H9 (cell line): ENCODE measurements at regions not wholly inside any gene's neighbourhood (a gene's known extent, or its start where the extent isn't known, plus 50 kb on each side); places are given as distances from the start of the nearest gene placed in this dataset.
"Not testable (repeated sequence)": the region's sequence is repeated elsewhere in the genome, so short reads cannot be mapped to it uniquely, and the experiment has no call there.

ENCODE experiments used
- DNase-seq: peaks from one replicate; pipeline ENCODE4 v3.0.0-alpha.2; 2017
- H2AFZ ChIP-seq: one replicate; pipeline ENCODE4 v1.6.1; 2013; ENCODE audit warnings: mild to moderate bottlenecking, low read length, control low read depth, moderate library complexity
- H2AK5ac ChIP-seq: 2 replicates; pipeline ENCODE4 v1.6.1; 2013; ENCODE audit warnings: low read length, control low read depth, mixed read lengths; ENCODE audit not compliant: insufficient read length
- H2BK120ac ChIP-seq: one replicate; pipeline ENCODE4 v1.6.1; 2013; ENCODE audit warnings: low read depth, mild to moderate bottlenecking, low read length, control low read depth, inconsistent platforms; ENCODE audit not compliant: poor library complexity, severe bottlenecking
- H2BK12ac ChIP-seq: 2 replicates; pipeline ENCODE4 v1.6.1; 2013; ENCODE audit warnings: low read length, control low read depth, mixed read lengths, low read depth; ENCODE audit not compliant: insufficient read length
- H2BK15ac ChIP-seq: 2 replicates; pipeline ENCODE4 v1.6.1; 2013; ENCODE audit warnings: low read depth, low read length, control low read depth
- H2BK20ac ChIP-seq: one replicate; pipeline ENCODE4 v1.6.1; 2013; ENCODE audit warnings: low read depth, mild to moderate bottlenecking, low read length, control low read depth, inconsistent platforms; ENCODE audit not compliant: poor library complexity, severe bottlenecking
- H2BK5ac ChIP-seq: 2 replicates; pipeline ENCODE4 v1.6.1; 2013; ENCODE audit warnings: low read length, control low read depth, mixed read lengths; ENCODE audit not compliant: insufficient read length
- H3K14ac ChIP-seq: 2 replicates; pipeline ENCODE4 v1.6.1; 2013; ENCODE audit warnings: low read length, control low read depth; ENCODE audit not compliant: insufficient read depth
- H3K18ac ChIP-seq: 2 replicates; pipeline ENCODE4 v1.6.1; 2013; ENCODE audit warnings: low read depth, mild to moderate bottlenecking, mixed read lengths, low read length, control low read depth; ENCODE audit not compliant: insufficient read length
- H3K23ac ChIP-seq: 2 replicates; pipeline ENCODE4 v1.6.1; 2013; ENCODE audit warnings: low read length, control low read depth, mixed read lengths, low read depth; ENCODE audit not compliant: insufficient read length
- H3K23me2 ChIP-seq: 2 replicates; pipeline ENCODE4 v1.6.1; 2013; ENCODE audit warnings: low read depth, mild to moderate bottlenecking, mixed read lengths, low read length, control low read depth; ENCODE audit not compliant: insufficient read length, poor library complexity, severe bottlenecking
- H3K27ac ChIP-seq: 2 replicates; pipeline ENCODE4 v1.5.1; 2013; ENCODE audit warnings: low read length, control low read depth, mixed read lengths, low read depth; ENCODE audit not compliant: insufficient read length
- H3K27me3 ChIP-seq: 2 replicates; pipeline ENCODE4 v1.6.1; 2013; ENCODE audit warnings: low read length, control low read depth, inconsistent platforms; ENCODE audit not compliant: insufficient read depth
- H3K4ac ChIP-seq: 2 replicates; pipeline ENCODE4 v1.6.1; 2013; ENCODE audit warnings: low read depth, mild to moderate bottlenecking, control low read depth, inconsistent platforms, low read length, moderate library complexity
- H3K4me1 ChIP-seq: 2 replicates; pipeline ENCODE4 v1.6.1; 2013; ENCODE audit warnings: low read length, control low read depth, inconsistent platforms; ENCODE audit not compliant: insufficient read depth
- H3K4me2 ChIP-seq: 2 replicates; pipeline ENCODE4 v1.6.1; 2013; ENCODE audit warnings: low read length, control low read depth, mixed read lengths; ENCODE audit not compliant: insufficient read length, insufficient read depth
- H3K56ac ChIP-seq: 2 replicates; pipeline ENCODE4 v1.6.1; 2013; ENCODE audit warnings: low read depth, mild to moderate bottlenecking, mixed read lengths, low read length, control low read depth; ENCODE audit not compliant: insufficient read length
- H3K79me1 ChIP-seq: 2 replicates; pipeline ENCODE4 v1.6.1; 2013; ENCODE audit warnings: low read depth, mild to moderate bottlenecking, moderate library complexity, low read length, control low read depth, inconsistent platforms; ENCODE audit not compliant: insufficient read depth, poor library complexity, severe bottlenecking
- H3K79me2 ChIP-seq: 2 replicates; pipeline ENCODE4 v1.6.1; 2013; ENCODE audit warnings: low read length, control low read depth, inconsistent platforms; ENCODE audit not compliant: insufficient read depth
- H3K9ac ChIP-seq: 2 replicates; pipeline ENCODE4 v1.6.1; 2013; ENCODE audit warnings: low read length, control low read depth, mixed read lengths; ENCODE audit not compliant: insufficient read length; ENCODE audit errors: extremely low read depth
- H3K9me3 ChIP-seq: one replicate; pipeline ENCODE4 v1.6.1; 2013; ENCODE audit warnings: low read depth, low read length, inconsistent platforms; ENCODE audit not compliant: control insufficient read depth
- H3T11ph ChIP-seq: one replicate; pipeline ENCODE4 v1.6.1; 2013; ENCODE audit warnings: mild to moderate bottlenecking, low read length, control low read depth, inconsistent platforms
- H4K20me1 ChIP-seq: one replicate; pipeline ENCODE4 v1.6.1; 2013; ENCODE audit not compliant: control insufficient read depth, insufficient read length, insufficient read depth
- H4K5ac ChIP-seq: 2 replicates; pipeline ENCODE4 v1.6.1; 2013; ENCODE audit warnings: low read depth, mild to moderate bottlenecking, mixed read lengths, low read length, control low read depth; ENCODE audit not compliant: insufficient read length
- H4K8ac ChIP-seq: replicated peaks from 2 replicates; pipeline ENCODE4 v1.6.1; 2013; ENCODE audit warnings: low read length, control low read depth, mixed read lengths, low read depth; ENCODE audit not compliant: insufficient read length
- H4K91ac ChIP-seq: 2 replicates; pipeline ENCODE4 v1.6.1; 2013; ENCODE audit warnings: low read depth, mild to moderate bottlenecking, moderate library complexity, mixed read lengths, low read length, control low read depth; ENCODE audit not compliant: insufficient read length
- H3K27ac Mint-ChIP-seq, 3 experiments: 2 replicates in 2 of 3; 3 replicates in 1 of 3; pipeline ENCODE4 v1.8.0; 2020 to 2021; ENCODE audit warnings: mixed read lengths in 3 of 3, mild to moderate bottlenecking in 1 of 3, moderate library complexity in 1 of 3
- H3K27me3 Mint-ChIP-seq: 2 replicates; pipeline ENCODE4 v1.8.0; 2021; ENCODE audit warnings: low read depth, mild to moderate bottlenecking, moderate library complexity, mixed read lengths
- H3K36me3 Mint-ChIP-seq, 3 experiments: 2 replicates in 2 of 3; 3 replicates in 1 of 3; pipeline ENCODE4 v1.8.0; 2020 to 2021; ENCODE audit warnings: low read depth in 3 of 3, mixed read lengths in 3 of 3; ENCODE audit not compliant: insufficient read depth in 1 of 3
- H3K4me1 Mint-ChIP-seq, 2 experiments: 2 replicates each; pipeline ENCODE4 v1.8.0; 2020; ENCODE audit warnings: mixed read lengths in 2 of 2
- H3K4me3 Mint-ChIP-seq, 2 experiments: 2 replicates in 1 of 2; 3 replicates in 1 of 2; pipeline ENCODE4 v1.8.0; 2020 to 2021; ENCODE audit warnings: mild to moderate bottlenecking in 2 of 2, mixed read lengths in 2 of 2, moderate library complexity in 1 of 2
- H3K9me3 Mint-ChIP-seq, 2 experiments: 2 replicates in 1 of 2; 3 replicates in 1 of 2; pipeline ENCODE4 v1.8.0; 2020; ENCODE audit warnings: mild to moderate bottlenecking in 2 of 2, mixed read lengths in 2 of 2, moderate library complexity in 1 of 2
- CTCF ChIP-seq: fragments of 200-600 bp; sonication (generic); conservative IDR thresholded peaks from 3 replicates; pipeline ENCODE4 v1.8.0; 2021; ENCODE audit warnings: antibody characterized with exemption, mild to moderate bottlenecking
- WGBS: extraction: QIAGEN DNeasy Blood & Tissue Kit; methylation state at CpG from one replicate; pipeline ENCODE4 v1.1.7; 2013; ENCODE audit warnings: missing lambda C conversion rate, low lambda C conversion rate, mixed read lengths; ENCODE audit not compliant: insufficient read length; ENCODE audit errors: extremely low coverage; 5-methylcytosine and 5-hydroxymethylcytosine counted together

- H3K79me1 ChIP-seq = no peaks in the 10 kb centered on the region
- H4K20me1 ChIP-seq = no peaks in the 10 kb centered on the region
- H3K9ac ChIP-seq = no peak overlapping the region
- H2AFZ ChIP-seq = no peak overlapping the region
- no peak overlapping the region for H4K5ac ChIP-seq
- no peaks in the 10 kb centered on the region for H3K79me2 ChIP-seq
- no peak overlapping the region for H3K23ac ChIP-seq
- no peak overlapping the region for H3K4ac ChIP-seq
- H2AK5ac ChIP-seq = no peak overlapping the region
- peaks cover 13 to 15% of the 10 kb centered on the region in 2 experiments for H3K9me3 Mint-ChIP-seq
- H3K4me2 ChIP-seq = no peak overlapping the region
- no peak overlapping the region for H4K8ac ChIP-seq
- no peaks in the 10 kb centered on the region for H3K9me3 ChIP-seq
- no peak overlapping the region for H3K27ac ChIP-seq
- no peak overlapping the region for H3K18ac ChIP-seq
- no peaks in the 10 kb centered on the region for H3K27me3 ChIP-seq
- H3K14ac ChIP-seq = no peak overlapping the region
- no CpG with 5 or more reads among the region's 1 CpG for WGBS
- H3K4me1 Mint-ChIP-seq = no peaks in the 10 kb centered on the region
- no peak for TF ChIP-seq CTCF
- no peak overlapping the region for H3K4me3 Mint-ChIP-seq
- no peak overlapping the region for H2BK120ac ChIP-seq
- H4K91ac ChIP-seq = no peak overlapping the region
- H2BK5ac ChIP-seq = no peak overlapping the region
- H2BK20ac ChIP-seq = no peak overlapping the region
- H3T11ph ChIP-seq = no peak overlapping the region
- no peak overlapping the region for H2BK15ac ChIP-seq
- H3K36me3 Mint-ChIP-seq = peaks cover 2 to 4% (median 4%) of the 10 kb centered on the region in 3 experiments; a peak in 4 of 7 replicates
- H3K27me3 Mint-ChIP-seq = no peaks in the 10 kb centered on the region
- no peaks in the 10 kb centered on the region for H3K4me1 ChIP-seq
- H3K23me2 ChIP-seq = no peaks in the 10 kb centered on the region
- H2BK12ac ChIP-seq = no peak overlapping the region
- H3K27ac Mint-ChIP-seq = no peak overlapping the region
- H3K56ac ChIP-seq = no peak overlapping the region
- no peak for DNase-seq
Measured at GRCh38 chr10:90112681-90113080, 411.3 kb downstream of the KIF20B start.

- H3K79me2 ChIP-seq, H3K9me3 ChIP-seq, H3K4me2 ChIP-seq, H3K4me1 Mint-ChIP-seq, H3K14ac ChIP-seq, H3K79me1 ChIP-seq, H4K5ac ChIP-seq, H3K23me2 ChIP-seq, H4K8ac ChIP-seq, H3K9ac ChIP-seq, H3K27me3 Mint-ChIP-seq, H3K27me3 ChIP-seq, H2BK15ac ChIP-seq, H4K20me1 ChIP-seq, H3T11ph ChIP-seq, H3K4me3 Mint-ChIP-seq, H2BK12ac ChIP-seq, DNase-seq, H3K18ac ChIP-seq, H4K91ac ChIP-seq, H2AFZ ChIP-seq, H3K4me1 ChIP-seq, H3K56ac ChIP-seq, H2BK5ac ChIP-seq, H3K27ac ChIP-seq, H3K27ac Mint-ChIP-seq, H3K23ac ChIP-seq, H3K4ac ChIP-seq, H2BK20ac ChIP-seq, H2BK120ac ChIP-seq, H2AK5ac ChIP-seq: not testable (repeated sequence)
- WGBS = no CpG with 5 or more reads among the region's 6 CpGs
- Mint-ChIP-seq H3K36me3 (peaks cover 14 to 29% (median 20%) of the 10 kb centered on the region in 3 experiments), H3K9me3 (peaks cover 35 to 38% of the 10 kb centered on the region in 2 experiments)
Measured at GRCh38 chr10:90118567-90118966, 417.2 kb downstream of the KIF20B start.
